HCT116 (cell line): ENCODE measurements at regions not wholly inside any gene's neighbourhood (a gene's known extent, or its start where the extent isn't known, plus 50 kb on each side); places are given as distances from the start of the nearest gene placed in this dataset.

ENCODE experiments used
- ATAC-seq: fragments of 200-7000 bp; cut with Tn5 transposase; 2 replicates; pipeline ENCODE4 v1.9.1; 2020; ENCODE audit warnings: mild to moderate bottlenecking, moderate library complexity
- BruUV-seq: library from RNA; stranded (reverse); fragments of 400-500 nt; replicated peaks from 2 replicates; lab custom pipeline; 2021; lab: Mats Ljungman, UMichigan
- CTCF ChIA-PET: fragments of 300-600 bp; sonication (Branson Sonifier 250); formaldehyde crosslinking; loops from one replicate; lab custom pipeline; 2021; ENCODE audit warnings: antibody characterized with exemption; lab: Charles Lee
- POLR2A ChIA-PET: fragments of 300-600, 350-600 bp; sonication (Branson Sonifier 250); formaldehyde crosslinking; loops from one replicate; lab custom pipeline; 2021; ENCODE audit warnings: antibody characterized with exemption; lab: Charles Lee
- RAD21 ChIA-PET, 2 experiments: fragments of 300-600 bp; sonication (Branson Sonifier 250); formaldehyde crosslinking; loops; one replicate each; lab custom pipeline; 2023; ENCODE audit warnings: low total read pairs in 2 of 2; ENCODE audit not compliant: uncharacterized antibody in 2 of 2, unreplicated experiment in 2 of 2, low non-redundant PET in 1 of 2; lab: Charles Lee
- DNase-seq: peaks from one replicate; pipeline ENCODE4 v3.0.0-alpha.2; 2010; ENCODE audit warnings: low read depth, low spot score
- H2AFZ ChIP-seq: fragments of 200-600 bp; shearing (Covaris generic), sonication (generic); 2 replicates; pipeline ENCODE4 v1.6.1; 2017; ENCODE audit warnings: low read depth, mixed run types, mixed read lengths, antibody characterized with exemption, low read length; ENCODE audit not compliant: poor library complexity, severe bottlenecking
- H3K27ac ChIP-seq: 2 replicates; pipeline ENCODE4 v1.5.1; 2012; ENCODE audit warnings: low read depth, low read length
- H3K27me3 ChIP-seq: fragments of 200-600 bp; sonication (generic); 2 replicates; pipeline ENCODE4 v1.6.1; 2016; ENCODE audit warnings: mixed run types, low read length, mixed read lengths; ENCODE audit not compliant: insufficient read depth
- H3K36me3 ChIP-seq, 2 experiments: fragments of 200-500 bp in 1 of 2; fragments of 200-600 bp in 1 of 2; sonication (Bioruptor generic) in 1 of 2; sonication (generic) in 1 of 2; 2 replicates each; pipeline versions ENCODE4 v1.5.1 to v1.6.1; 2014 to 2016; ENCODE audit warnings: low read length in 2 of 2, inconsistent platforms in 1 of 2, mixed read lengths in 1 of 2, mixed run types in 1 of 2; ENCODE audit not compliant: insufficient read depth in 2 of 2, control insufficient read depth in 1 of 2
- H3K4me1 ChIP-seq, 2 experiments: fragments of 200-600 bp in 1 of 2; sonication (generic) in 1 of 2; 2 replicates each; pipeline versions ENCODE4 v1.5.1 to v1.6.1; 2012 to 2017; ENCODE audit warnings: low read length in 2 of 2, inconsistent platforms in 1 of 2, mild to moderate bottlenecking in 1 of 2, mixed read lengths in 1 of 2, mixed run types in 1 of 2, moderate library complexity in 1 of 2; ENCODE audit not compliant: insufficient read depth in 2 of 2, control insufficient read depth in 1 of 2
- H3K4me2 ChIP-seq: fragments of 200-600 bp; sonication (generic); 2 replicates; pipeline ENCODE4 v1.6.1; 2017; ENCODE audit warnings: mixed run types, low read length, mixed read lengths
- H3K4me3 ChIP-seq, 2 experiments: fragments of 200-600 bp in 1 of 2; sonication (generic) in 1 of 2; replicated peaks in 1 of 2; 2 replicates each; pipeline ENCODE4 v1.5.1; 2011 to 2016; ENCODE audit warnings: low read length in 2 of 2, control low read depth in 1 of 2, low read depth in 1 of 2, mild to moderate bottlenecking in 1 of 2, mixed read lengths in 1 of 2, mixed run types in 1 of 2
- H3K79me2 ChIP-seq: fragments of 200-600 bp; sonication (generic); 2 replicates; pipeline ENCODE4 v1.6.1; 2017; ENCODE audit warnings: mild to moderate bottlenecking, mixed run types, low read length, moderate library complexity, mixed read lengths; ENCODE audit not compliant: insufficient read depth
- H3K9ac ChIP-seq: fragments of 200-600 bp; sonication (generic); 2 replicates; pipeline ENCODE4 v1.6.1; 2016; ENCODE audit warnings: low read length, mixed read lengths
- H3K9me2 ChIP-seq: fragments of 200-600 bp; sonication (generic), shearing (Covaris generic); 2 replicates; pipeline ENCODE4 v1.6.1; 2017; ENCODE audit warnings: mixed run types, mild to moderate bottlenecking, moderate library complexity; ENCODE audit not compliant: insufficient read depth
- H3K9me3 ChIP-seq, 2 experiments: fragments of 200-500 bp in 1 of 2; fragments of 200-600 bp in 1 of 2; sonication (Bioruptor generic) in 1 of 2; sonication (generic) in 1 of 2; 2 replicates each; pipeline ENCODE4 v1.6.1; 2014 to 2017; ENCODE audit warnings: low read length in 2 of 2, mixed read lengths in 2 of 2, inconsistent platforms in 1 of 2, low read depth in 1 of 2, mild to moderate bottlenecking in 1 of 2, mixed run types in 1 of 2, moderate library complexity in 1 of 2; ENCODE audit not compliant: control insufficient read depth in 1 of 2, insufficient read depth in 1 of 2
- H4K20me1 ChIP-seq: fragments of 200-600 bp; sonication (generic), shearing (Covaris generic); 2 replicates; pipeline ENCODE4 v1.6.1; 2017; ENCODE audit warnings: mixed run types, mild to moderate bottlenecking, moderate library complexity; ENCODE audit not compliant: insufficient read depth
- CBX3 ChIP-seq: IDR thresholded peaks from 2 replicates; pipeline ENCODE4 v1.6.1; 2012; ENCODE audit warnings: low read depth
- CEBPB ChIP-seq: IDR thresholded peaks from 2 replicates; pipeline ENCODE4 v1.6.1; 2012; ENCODE audit warnings: low read depth
- EGR1 ChIP-seq: IDR thresholded peaks from 2 replicates; pipeline ENCODE4 v1.6.1; 2012; ENCODE audit warnings: low read depth
- ELF1 ChIP-seq: IDR thresholded peaks from 2 replicates; pipeline ENCODE4 v1.6.1; 2012; ENCODE audit warnings: low read depth, borderline replicate concordance
- POLR2AphosphoS5 ChIP-seq: IDR thresholded peaks from 2 replicates; pipeline ENCODE4 v1.6.1; 2011; ENCODE audit warnings: mild to moderate bottlenecking, low read depth, low read length, moderate library complexity
- SIN3A ChIP-seq: IDR thresholded peaks from 2 replicates; pipeline ENCODE4 v1.6.1; 2012; ENCODE audit warnings: low read depth
- SP1 ChIP-seq: IDR thresholded peaks from 2 replicates; pipeline ENCODE4 v1.6.1; 2012; ENCODE audit warnings: low read depth
- TCF7L2 ChIP-seq: IDR thresholded peaks from 2 replicates; pipeline ENCODE4 v1.7.0; 2011; ENCODE audit warnings: borderline replicate concordance, inconsistent platforms; ENCODE audit not compliant: insufficient read depth, insufficient read length; ENCODE audit errors: extremely low read depth
- YY1 ChIP-seq: IDR thresholded peaks from 2 replicates; pipeline ENCODE4 v1.6.1; 2011; ENCODE audit warnings: low read length, low read depth, moderate library complexity, mild to moderate bottlenecking; ENCODE audit not compliant: insufficient replicate concordance; ENCODE audit errors: extremely low read depth
- ZFX ChIP-seq: fragments of 450-650 bp; IDR thresholded peaks from 2 replicates; pipeline ENCODE4 v1.6.1; 2017
- ZNF274 ChIP-seq: fragments of 200-500 bp; sonication (Bioruptor generic); IDR thresholded peaks from 2 replicates; pipeline ENCODE4 v1.6.1; 2014; ENCODE audit warnings: mild to moderate bottlenecking, low read depth, low read length, inconsistent platforms
- intact Hi-C: fragments of 100-400 bp; cut with micrococcal nuclease; formaldehyde crosslinking; loops from 2 replicates; pipeline ENCODE4 v1.10.0; 2022
- TF ChIP-seq, protein P1 (sequence below): IDR thresholded peaks from 2 replicates; pipeline ENCODE4 v1.6.1; 2012
- TF ChIP-seq, protein P2 (sequence below), 3 experiments: fragments of 200-600 bp in 1 of 3; sonication (generic) in 1 of 3; IDR thresholded peaks in 2 of 3; conservative IDR thresholded peaks in 1 of 3; 2 replicates each; pipeline ENCODE4 v1.5.1; 2012 to 2017; ENCODE audit warnings: low read depth in 2 of 3, low read length in 2 of 3, antibody characterized with exemption in 1 of 3, borderline replicate concordance in 1 of 3, control low read depth in 1 of 3, mild to moderate bottlenecking in 1 of 3, mixed read lengths in 1 of 3, mixed run types in 1 of 3, moderate library complexity in 1 of 3; ENCODE audit not compliant: insufficient read depth in 1 of 3
- TF ChIP-seq, protein P3 (sequence below): IDR thresholded peaks from 2 replicates; pipeline ENCODE4 v1.6.1; 2011; ENCODE audit warnings: mild to moderate bottlenecking, low read length, moderate library complexity; ENCODE audit not compliant: insufficient replicate concordance; ENCODE audit errors: extremely low read depth

DNA sequence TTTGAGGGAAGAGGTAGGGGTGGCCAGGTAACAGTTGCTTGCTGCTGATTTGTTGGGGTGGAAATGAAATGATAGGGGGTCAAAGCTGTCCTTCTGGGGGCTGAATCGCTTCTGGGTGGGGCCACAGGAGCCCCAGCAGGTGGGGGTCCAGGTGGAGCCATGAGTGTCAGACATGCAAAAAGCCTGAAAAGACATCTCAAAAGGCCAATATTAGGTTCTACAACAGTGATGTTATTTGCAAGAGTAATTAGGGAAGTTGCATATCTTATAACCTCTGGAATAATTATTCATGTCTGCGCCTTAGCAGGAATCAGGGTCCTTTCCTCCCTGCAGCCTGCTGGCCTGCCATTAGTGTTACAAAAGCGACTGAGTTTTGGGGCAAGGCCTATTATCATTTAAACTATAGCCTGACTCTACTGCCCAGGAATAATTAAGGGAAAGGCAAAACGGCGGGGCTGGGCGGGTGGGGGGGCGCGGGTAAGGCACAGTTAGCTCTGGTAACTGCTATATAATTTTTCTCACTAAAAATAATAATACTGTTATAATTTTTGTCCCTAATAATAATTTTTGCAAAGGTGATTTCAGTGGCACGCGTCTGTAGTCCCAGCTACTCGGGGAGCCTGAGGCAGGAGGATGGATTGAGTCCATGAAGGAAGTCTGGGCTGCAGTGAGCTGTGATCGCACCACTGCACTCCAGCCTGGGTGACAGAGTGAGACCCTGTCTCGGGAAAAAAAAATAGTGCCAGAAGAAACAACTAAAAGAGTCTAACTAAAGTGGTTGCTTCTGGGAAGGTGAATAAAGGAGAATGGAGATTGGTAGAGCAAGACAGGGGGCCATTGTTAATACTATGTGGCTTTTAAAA lies 145.7 kb downstream of the MAGEB17 start:
- H4K20me1 ChIP-seq = no peaks in the 10 kb centered on the region
- POLR2A ChIA-PET = no interaction called here
- no peaks in the 10 kb centered on the region for H3K4me1 ChIP-seq
- no peaks in the 10 kb centered on the region for H3K79me2 ChIP-seq
- DNase-seq = no peak
- no peaks in the 10 kb centered on the region for H3K27me3 ChIP-seq
- H3K9me3 ChIP-seq = no peaks in the 10 kb centered on the region
- H3K4me3 ChIP-seq = no peak overlapping the region
- RAD21 ChIA-PET = no interaction called here
- no peak overlapping the region for H3K4me2 ChIP-seq
- H3K9me2 ChIP-seq = no peaks in the 10 kb centered on the region
- CTCF ChIA-PET = no interaction called here
- H2AFZ ChIP-seq = no peak overlapping the region
- TF ChIP-seq CEBPB (no peak), YY1 (no peak), SIN3A (no peak), SP1 (no peak), ZFX (no peak), ZNF274 (no peak), ELF1 (no peak), POLR2AphosphoS5 (no peak), CBX3 (no peak), TCF7L2 (no peak), EGR1 (no peak)
- TF ChIP-seq, protein P1, sequence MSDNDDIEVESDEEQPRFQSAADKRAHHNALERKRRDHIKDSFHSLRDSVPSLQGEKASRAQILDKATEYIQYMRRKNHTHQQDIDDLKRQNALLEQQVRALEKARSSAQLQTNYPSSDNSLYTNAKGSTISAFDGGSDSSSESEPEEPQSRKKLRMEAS = no peak
- TF ChIP-seq, protein P2, sequence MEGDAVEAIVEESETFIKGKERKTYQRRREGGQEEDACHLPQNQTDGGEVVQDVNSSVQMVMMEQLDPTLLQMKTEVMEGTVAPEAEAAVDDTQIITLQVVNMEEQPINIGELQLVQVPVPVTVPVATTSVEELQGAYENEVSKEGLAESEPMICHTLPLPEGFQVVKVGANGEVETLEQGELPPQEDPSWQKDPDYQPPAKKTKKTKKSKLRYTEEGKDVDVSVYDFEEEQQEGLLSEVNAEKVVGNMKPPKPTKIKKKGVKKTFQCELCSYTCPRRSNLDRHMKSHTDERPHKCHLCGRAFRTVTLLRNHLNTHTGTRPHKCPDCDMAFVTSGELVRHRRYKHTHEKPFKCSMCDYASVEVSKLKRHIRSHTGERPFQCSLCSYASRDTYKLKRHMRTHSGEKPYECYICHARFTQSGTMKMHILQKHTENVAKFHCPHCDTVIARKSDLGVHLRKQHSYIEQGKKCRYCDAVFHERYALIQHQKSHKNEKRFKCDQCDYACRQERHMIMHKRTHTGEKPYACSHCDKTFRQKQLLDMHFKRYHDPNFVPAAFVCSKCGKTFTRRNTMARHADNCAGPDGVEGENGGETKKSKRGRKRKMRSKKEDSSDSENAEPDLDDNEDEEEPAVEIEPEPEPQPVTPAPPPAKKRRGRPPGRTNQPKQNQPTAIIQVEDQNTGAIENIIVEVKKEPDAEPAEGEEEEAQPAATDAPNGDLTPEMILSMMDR (IDR thresholded peaks at IDR 0.05 in 2 of 3, conservative IDR thresholded peaks at IDR 0.05 in 1 of 3; ENCODE audit: borderline replicate concordance in 1 of 3, insufficient read depth in 1 of 3, low read depth in 2 of 3, low read length in 2 of 3) = no peak
- TF ChIP-seq, protein P3, sequence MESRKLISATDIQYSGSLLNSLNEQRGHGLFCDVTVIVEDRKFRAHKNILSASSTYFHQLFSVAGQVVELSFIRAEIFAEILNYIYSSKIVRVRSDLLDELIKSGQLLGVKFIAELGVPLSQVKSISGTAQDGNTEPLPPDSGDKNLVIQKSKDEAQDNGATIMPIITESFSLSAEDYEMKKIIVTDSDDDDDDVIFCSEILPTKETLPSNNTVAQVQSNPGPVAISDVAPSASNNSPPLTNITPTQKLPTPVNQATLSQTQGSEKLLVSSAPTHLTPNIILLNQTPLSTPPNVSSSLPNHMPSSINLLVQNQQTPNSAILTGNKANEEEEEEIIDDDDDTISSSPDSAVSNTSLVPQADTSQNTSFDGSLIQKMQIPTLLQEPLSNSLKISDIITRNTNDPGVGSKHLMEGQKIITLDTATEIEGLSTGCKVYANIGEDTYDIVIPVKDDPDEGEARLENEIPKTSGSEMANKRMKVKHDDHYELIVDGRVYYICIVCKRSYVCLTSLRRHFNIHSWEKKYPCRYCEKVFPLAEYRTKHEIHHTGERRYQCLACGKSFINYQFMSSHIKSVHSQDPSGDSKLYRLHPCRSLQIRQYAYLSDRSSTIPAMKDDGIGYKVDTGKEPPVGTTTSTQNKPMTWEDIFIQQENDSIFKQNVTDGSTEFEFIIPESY = no peak
- no peak overlapping the region for H3K27ac ChIP-seq
- no peaks in the 10 kb centered on the region for H3K36me3 ChIP-seq
- no peak for ATAC-seq
- no peak overlapping the region for H3K9ac ChIP-seq
- intact Hi-C loops = no loop called here
- no TSS peak for BruUV-seq
